GM19324 (cell line): ENCODE measurements at regions not wholly inside any gene's neighbourhood (a gene's known extent, or its start where the extent isn't known, plus 50 kb on each side); places are given as distances from the start of the nearest gene placed in this dataset.

Experiments used
- ATAC-seq: cut with Tn5 transposase; IDR thresholded peaks from one replicate; pipeline ENCODE4 v1.9.1; 2021; ENCODE audit warnings: mild to moderate bottlenecking, moderate library complexity; ENCODE audit not compliant: unreplicated experiment, low FRiP score

- no peak for ATAC-seq
Observed at GRCh38 chr4:53780736-53781400, 189.6 kb upstream of the LNX1 start.

DNA sequence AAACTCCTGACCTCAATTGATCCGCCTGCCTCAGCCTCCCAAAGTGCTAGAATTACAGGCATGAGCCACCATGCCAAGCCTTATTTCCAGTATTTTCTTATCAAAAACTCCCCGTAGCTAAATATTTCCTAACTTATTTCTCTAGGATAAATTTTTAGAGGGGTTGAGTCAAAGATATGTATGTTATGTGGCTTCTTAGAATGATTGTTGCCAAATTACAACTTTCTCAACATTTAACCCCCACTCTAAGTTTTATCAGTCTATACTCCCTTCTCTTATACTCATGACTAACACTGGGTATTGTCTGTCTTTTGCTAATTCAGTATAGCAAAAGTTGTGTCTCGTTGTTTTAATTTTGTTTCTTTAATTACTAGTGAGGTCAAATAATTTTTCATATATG is 187.7 kb upstream of the LNX1 start:
- ATAC-seq: no peak

GRCh38 chr4:53778155-53778554 is 186.9 kb upstream of the LNX1 start:
- no peak for ATAC-seq

GRCh38 chr4:53777244-53777984 is 186.1 kb upstream of the LNX1 start:
- no peak for ATAC-seq

- no peak for ATAC-seq
Observed at GRCh38 chr4:53776141-53776540, 184.9 kb upstream of the LNX1 start.

DNA sequence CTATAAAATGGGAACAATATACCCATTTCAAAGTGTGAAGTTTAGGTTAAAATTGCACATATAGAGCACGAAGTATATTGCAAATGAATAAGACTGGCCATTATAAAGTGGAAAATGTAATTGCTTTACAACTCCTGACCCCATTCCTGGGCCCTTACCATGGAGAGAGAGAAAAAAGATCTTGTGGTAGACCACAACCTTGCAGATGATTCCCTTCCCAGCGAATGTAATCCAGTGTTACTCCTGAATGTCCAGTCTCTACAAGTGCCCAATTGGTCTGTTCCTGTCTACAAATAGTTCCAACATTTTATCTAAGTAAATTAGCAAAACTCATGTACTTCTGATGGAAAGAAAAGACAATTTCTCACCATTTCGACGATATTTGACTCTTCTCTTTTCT is 184.1 kb upstream of the LNX1 start:
- ATAC-seq: no peak

- ATAC-seq: no peak
Observed at GRCh38 chr4:53771326-53771725, 180.0 kb upstream of the LNX1 start.

- no peak for ATAC-seq
Observed at GRCh38 chr4:53767482-53767881, 176.2 kb upstream of the LNX1 start.

- ATAC-seq: no peak
Observed at GRCh38 chr4:53764761-53765490, 173.6 kb upstream of the LNX1 start.

DNA sequence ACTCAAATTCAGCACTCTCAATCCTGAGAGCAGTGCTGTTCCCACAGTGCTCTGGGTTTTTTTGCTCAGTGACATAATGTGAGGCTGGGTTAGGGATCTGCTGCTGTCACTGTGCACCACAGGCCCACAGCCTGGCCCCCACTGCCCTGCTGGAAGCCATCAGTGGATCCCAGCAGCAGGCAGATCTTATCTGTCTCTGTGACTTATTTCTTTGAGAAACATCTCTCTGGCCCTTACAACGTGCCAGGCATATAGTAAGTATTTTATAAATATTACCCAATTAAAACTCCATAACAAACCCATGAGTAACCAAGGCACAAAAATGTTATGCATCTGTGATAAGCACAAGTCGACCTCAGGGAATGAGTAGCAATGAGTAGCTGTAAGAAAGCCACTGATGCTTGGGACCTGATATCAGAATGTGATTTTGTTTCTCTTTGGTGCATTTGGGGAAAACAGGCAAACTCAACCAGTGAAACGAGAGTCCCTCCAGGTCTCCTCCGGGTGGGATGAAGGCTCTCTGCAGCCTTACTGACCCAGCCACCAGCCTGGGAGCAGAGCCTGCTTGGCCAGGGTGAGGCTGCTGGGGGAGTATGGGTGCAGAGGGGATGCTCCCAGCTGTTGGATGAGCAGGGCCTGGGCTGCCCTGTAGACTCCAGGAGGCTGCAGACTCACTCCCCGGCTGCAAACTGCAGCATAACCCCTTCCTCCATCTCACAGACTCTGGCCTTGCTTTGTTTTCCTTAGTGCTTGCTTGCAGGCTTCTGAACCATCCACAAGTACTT is 172.7 kb upstream of the LNX1 start:
- ATAC-seq: no peak

DNA sequence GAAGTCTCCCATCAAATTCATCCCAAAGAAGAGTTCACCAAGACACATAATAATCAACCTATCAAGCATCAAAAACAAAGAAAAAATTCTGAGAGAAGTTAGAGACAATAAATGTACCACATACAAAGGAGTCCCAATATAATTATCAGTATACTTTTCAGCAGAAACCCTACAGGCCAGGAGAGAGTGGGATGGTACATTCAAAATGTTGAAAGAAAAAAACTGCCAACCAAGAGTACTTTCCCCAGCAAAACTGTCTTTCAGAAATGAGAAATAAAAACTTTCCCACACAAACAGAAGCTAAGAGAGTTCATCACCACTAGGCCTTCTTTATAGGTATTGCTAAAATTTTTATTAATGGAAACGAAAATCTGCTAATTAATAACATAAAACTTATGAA is 164.4 kb upstream of the LNX1 start:
- ATAC-seq: no peak

DNA sequence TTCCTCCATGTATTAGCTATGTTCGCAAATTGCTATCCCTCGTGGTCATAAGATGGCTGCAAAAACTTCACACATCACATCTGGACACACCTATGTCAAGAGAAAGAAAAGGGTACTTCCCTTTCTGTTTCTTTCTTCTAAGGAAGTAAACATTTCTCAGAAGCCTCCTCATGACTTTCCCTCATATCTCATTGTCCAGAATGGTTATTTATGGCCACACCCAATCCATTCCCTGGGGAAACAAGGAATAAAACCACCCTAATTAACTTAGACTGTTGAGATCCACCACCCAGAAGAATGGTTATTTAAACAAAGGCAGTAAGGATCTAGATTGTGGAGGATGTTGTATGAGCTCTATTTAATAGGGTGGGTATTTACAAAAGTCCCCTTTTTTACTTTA is 160.8 kb upstream of the LNX1 start:
- ATAC-seq: no peak

GRCh38 chr4:53748328-53748772 is 157.1 kb upstream of the LNX1 start:
- ATAC-seq: peak; percentile 98

DNA sequence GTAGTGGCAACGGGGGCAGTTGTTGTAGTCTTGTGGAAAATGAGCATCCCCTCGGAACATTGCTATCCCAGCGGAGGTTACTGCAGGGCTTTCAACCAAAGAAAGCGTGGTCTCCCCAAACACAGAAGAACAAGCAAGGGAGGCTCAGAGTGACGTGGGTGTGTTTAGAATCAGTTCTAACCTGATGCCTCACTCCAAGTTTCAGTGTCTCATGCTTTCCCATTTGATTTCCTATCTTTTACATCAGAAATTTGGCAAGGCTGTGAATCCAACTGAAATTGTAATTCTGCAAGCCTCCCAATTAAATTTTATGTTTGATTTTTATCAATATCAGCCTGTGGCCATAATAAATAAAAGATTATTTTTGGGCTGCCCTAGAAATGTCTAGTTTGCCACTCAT is 156.1 kb upstream of the LNX1 start:
- ATAC-seq: no peak

DNA sequence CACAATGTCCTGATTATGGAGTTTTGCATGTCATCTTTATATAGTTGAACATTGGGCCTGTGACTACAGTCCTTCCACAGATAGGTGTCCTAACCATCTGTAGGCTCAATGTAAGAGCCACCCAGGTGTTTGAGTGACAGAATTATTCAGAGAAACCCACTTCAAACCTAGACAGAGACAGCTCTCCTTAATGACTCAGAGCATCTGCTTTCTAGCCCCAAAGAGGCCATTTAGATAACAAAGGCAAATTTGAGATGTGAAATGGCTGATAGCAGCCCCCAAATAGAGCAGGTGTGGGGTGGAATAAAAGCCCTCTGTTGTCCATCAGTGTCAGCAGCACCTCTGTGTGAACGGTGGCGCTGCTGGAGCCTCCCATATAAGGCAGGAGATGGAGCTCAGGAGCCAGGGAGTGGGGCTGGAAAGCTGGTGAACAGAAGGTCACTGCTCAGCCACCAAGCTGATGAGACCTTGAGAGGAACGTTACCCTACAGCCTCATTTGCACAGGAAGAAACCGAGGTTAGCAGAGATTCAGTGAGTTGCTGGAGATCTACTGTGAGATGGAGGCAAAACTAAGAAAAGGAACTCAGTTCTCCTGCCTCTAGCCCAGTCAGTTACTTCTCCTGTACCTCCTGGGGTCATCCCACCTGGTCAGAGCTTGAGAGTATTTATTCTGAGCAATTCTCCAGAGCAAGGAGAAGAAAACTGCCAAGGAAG is 153.3 kb upstream of the LNX1 start:
- ATAC-seq: peak; percentile 3

DNA sequence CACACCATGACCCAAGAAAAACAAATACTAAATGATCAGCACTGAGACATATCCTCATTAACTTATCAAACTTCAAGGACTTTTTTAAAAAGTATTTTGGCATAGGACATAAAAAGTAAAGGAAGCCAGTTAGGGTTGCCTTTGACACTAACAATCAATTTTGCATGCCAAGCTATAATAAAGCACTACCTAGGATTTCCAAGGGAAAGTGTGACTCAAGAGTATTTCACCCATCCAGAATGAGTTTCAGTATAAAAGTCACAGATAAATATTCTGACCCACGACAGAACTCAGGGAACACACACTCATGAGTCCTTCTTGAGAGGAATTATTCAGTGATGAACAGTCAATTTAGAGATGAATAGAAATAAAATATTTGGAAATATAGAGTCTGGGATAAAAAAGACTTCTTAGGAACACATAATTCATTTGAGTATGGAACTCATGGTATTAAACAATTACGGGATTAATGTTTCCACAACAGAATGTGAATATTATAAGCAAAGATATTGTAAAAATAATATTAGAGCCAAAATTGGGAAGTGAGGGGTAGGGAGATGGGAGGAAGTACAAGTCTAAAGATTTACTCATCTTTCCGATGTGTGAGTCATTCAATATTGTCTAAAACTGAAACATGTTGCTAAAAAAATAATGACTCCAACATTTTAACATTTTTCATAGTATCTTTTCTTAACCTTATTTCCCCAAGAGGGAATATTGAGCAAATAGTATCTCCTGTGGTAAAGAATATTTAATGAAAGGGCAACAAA is 143.5 kb upstream of the LNX1 start:
- ATAC-seq: no peak

GRCh38 chr4:53734182-53734581 is 142.9 kb upstream of the LNX1 start:
- ATAC-seq: no peak

- no peak for ATAC-seq
Observed at GRCh38 chr4:53732661-53733060, 141.4 kb upstream of the LNX1 start.

DNA sequence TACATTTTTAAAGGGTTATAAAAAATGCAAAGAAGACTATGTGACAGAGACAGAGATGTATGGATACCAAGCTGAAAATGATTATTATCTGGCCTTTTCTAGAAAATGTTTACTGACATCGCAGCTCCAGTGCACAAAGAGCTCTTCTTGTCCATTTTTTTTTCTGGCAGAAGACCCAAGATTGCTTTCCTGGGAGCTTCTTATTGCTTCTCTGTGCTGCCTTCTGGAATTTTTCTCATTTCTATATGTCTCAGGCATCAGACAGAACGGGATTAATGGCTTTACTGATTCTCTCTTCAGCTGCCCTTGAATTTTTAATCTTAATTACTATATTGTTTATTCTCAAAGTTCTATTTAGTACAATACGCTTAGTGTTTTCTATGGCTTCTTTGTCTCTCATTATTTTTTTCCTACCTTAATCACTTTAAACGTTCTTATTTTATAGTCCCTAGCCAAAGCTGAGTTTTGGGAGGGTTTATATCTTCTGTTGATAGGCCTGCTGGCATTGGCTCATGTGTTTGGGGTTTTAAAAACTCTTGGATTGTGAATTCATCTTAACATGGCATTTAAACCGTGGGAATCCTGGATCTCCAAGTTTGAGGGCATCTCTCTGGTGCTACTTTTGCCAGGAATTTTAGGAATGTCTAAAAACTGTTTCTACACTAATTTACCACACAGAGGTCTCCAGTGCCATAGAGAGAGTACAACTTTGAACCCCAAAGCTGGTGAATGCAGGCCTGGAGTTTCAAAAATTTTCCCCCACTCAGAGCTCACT is 138.9 kb upstream of the LNX1 start:
- no peak for ATAC-seq
